ENCODE measurements at regions not wholly inside any gene's neighbourhood (a gene's known extent, or its start where the extent isn't known, plus 50 kb on each side); places are given as distances from the start of the nearest gene placed in this dataset.

GRCh38 chr14:36048667-36049066 lies 127.9 kb downstream of the PTCSC3 start:
- RAD21 ChIA-PET (ENCODE audit: low non-redundant PET in 1 of 2, low total read pairs in 2 of 2, uncharacterized antibody in 2 of 2, unreplicated experiment in 2 of 2) = no interaction called here
- H3K9me3 ChIP-seq (ENCODE audit: control insufficient read depth in 1 of 2, insufficient read depth in 1 of 2, low read depth in 1 of 2, low read length in 2 of 2) = no peaks in the 10 kb centered on the region
- H3K9ac ChIP-seq (ENCODE audit: low read length) = no peak overlapping the region
- 0 out of 2 replicates have a peak, but pooled peaks cover 3% of the 10 kb centered on the region for H3K27me3 ChIP-seq (ENCODE audit: insufficient read depth, low read length)
- no peaks in the 10 kb centered on the region for H4K20me1 ChIP-seq (ENCODE audit: insufficient read depth)
- BruUV-seq (replicated peaks) = no TSS peak
- H3K9me2 ChIP-seq (ENCODE audit: insufficient read depth) = no peaks in the 10 kb centered on the region
- H3K4me1 ChIP-seq (ENCODE audit: control insufficient read depth in 1 of 2, insufficient read depth in 2 of 2, low read length in 2 of 2) = no peaks in the 10 kb centered on the region
- TF ChIP-seq ZBTB33 (IDR thresholded peaks at IDR 0.05; ENCODE audit: extremely low read depth, insufficient replicate concordance, low read length) (no peak), POLR2A (IDR thresholded peaks at IDR 0.05; ENCODE audit: borderline replicate concordance, extremely low read depth, insufficient read depth, insufficient read length) (no peak)
- CTCF ChIA-PET = no interaction called here
- H3K4me2 ChIP-seq (ENCODE audit: low read length) = no peak overlapping the region
- no peaks in the 10 kb centered on the region for H3K79me2 ChIP-seq (ENCODE audit: insufficient read depth, low read length)
- no peak overlapping the region for H2AFZ ChIP-seq (ENCODE audit: low read depth, low read length, poor library complexity, severe bottlenecking)
- intact Hi-C loops (cut with micrococcal nuclease) = no loop called here
- no peaks in the 10 kb centered on the region for H3K36me3 ChIP-seq (ENCODE audit: control insufficient read depth in 1 of 2, insufficient read depth in 2 of 2, low read length in 2 of 2)
- DNase-seq (ENCODE audit: low read depth, low spot score) (no peak), ATAC-seq (no peak)
- no peak overlapping the region for H3K27ac ChIP-seq (ENCODE audit: low read depth, low read length)
- POLR2A ChIA-PET = no interaction called here
- H3K4me3 ChIP-seq (replicated peaks in 1 of 2; ENCODE audit: low read depth in 1 of 2, low read length in 2 of 2) = no peak overlapping the region

- Histone ChIP-seq H3K27me3 (ENCODE audit: insufficient read depth, low read length) (0 out of 2 replicates have a peak, but pooled peaks cover 3% of the 10 kb centered on the region), H3K9me3 (ENCODE audit: control insufficient read depth in 1 of 2, insufficient read depth in 1 of 2, low read depth in 1 of 2, low read length in 2 of 2) (no peaks in the 10 kb centered on the region), H3K36me3 (ENCODE audit: control insufficient read depth in 1 of 2, insufficient read depth in 2 of 2, low read length in 2 of 2) (no peaks in the 10 kb centered on the region), H3K4me3 (replicated peaks in 1 of 2; ENCODE audit: low read depth in 1 of 2, low read length in 2 of 2) (no peak overlapping the region), H3K9me2 (ENCODE audit: insufficient read depth) (no peaks in the 10 kb centered on the region), H2AFZ (ENCODE audit: low read depth, low read length, poor library complexity, severe bottlenecking) (no peak overlapping the region), H3K4me1 (ENCODE audit: control insufficient read depth in 1 of 2, insufficient read depth in 2 of 2, low read length in 2 of 2) (no peaks in the 10 kb centered on the region), H3K27ac (ENCODE audit: low read depth, low read length) (no peak overlapping the region), H3K9ac (ENCODE audit: low read length) (no peak overlapping the region), H3K79me2 (ENCODE audit: insufficient read depth, low read length) (no peaks in the 10 kb centered on the region), H3K4me2 (ENCODE audit: low read length) (no peak overlapping the region), H4K20me1 (ENCODE audit: insufficient read depth) (no peaks in the 10 kb centered on the region)
- CTCF ChIA-PET = interaction anchor here (1.1 kb wide), 1 partner anchor 22 kb away, joined by 4 read pairs; no protein-coding TSS in a partner anchor
- ATAC-seq (no peak), DNase-seq (ENCODE audit: low read depth, low spot score) (no peak)
- BruUV-seq (replicated peaks) = no TSS peak
- RAD21 ChIA-PET (ENCODE audit: low non-redundant PET in 1 of 2, low total read pairs in 2 of 2, uncharacterized antibody in 2 of 2, unreplicated experiment in 2 of 2) = no interaction called here
- intact Hi-C loops (cut with micrococcal nuclease) = no loop called here
- POLR2A ChIA-PET = no interaction called here
- TF ChIP-seq CEBPB (IDR thresholded peaks at IDR 0.05; ENCODE audit: low read depth) (no peak), ZBTB33 (IDR thresholded peaks at IDR 0.05; ENCODE audit: extremely low read depth, insufficient replicate concordance, low read length) (no peak), FOSL1 (IDR thresholded peaks at IDR 0.05; ENCODE audit: low read depth) (no peak), MAX (IDR thresholded peaks at IDR 0.05) (no peak), POLR2A (IDR thresholded peaks at IDR 0.05; ENCODE audit: borderline replicate concordance, extremely low read depth, insufficient read depth, insufficient read length) (no peak), SP1 (IDR thresholded peaks at IDR 0.05; ENCODE audit: low read depth) (no peak), ZNF274 (IDR thresholded peaks at IDR 0.05; ENCODE audit: low read depth, low read length) (no peak), EZH2 (IDR thresholded peaks at IDR 0.05) (no peak), TCF7L2 (IDR thresholded peaks at IDR 0.05; ENCODE audit: borderline replicate concordance, extremely low read depth, insufficient read depth, insufficient read length) (no peak), RAD21 (IDR thresholded peaks at IDR 0.05; ENCODE audit: low read depth) (no peak), ZFX (IDR thresholded peaks at IDR 0.05) (no peak), POLR2AphosphoS5 (IDR thresholded peaks at IDR 0.05; ENCODE audit: low read depth, low read length) (no peak), REST (IDR thresholded peaks at IDR 0.05; ENCODE audit: low read depth) (no peak)
Measured at GRCh38 chr14:36047912-36048311, 128.6 kb downstream of the PTCSC3 start.

All from HCT116 (cell line).